GM19397 (cell line): ENCODE measurements at regions not wholly inside any gene's neighbourhood (a gene's known extent, or its start where the extent isn't known, plus 50 kb on each side); places are given as distances from the start of the nearest gene placed in this dataset.
"Not testable (repeated sequence)": the region's sequence is repeated elsewhere in the genome, so short reads cannot be mapped to it uniquely, and the experiment has no call there.

ENCODE experiments used
- ATAC-seq: cut with Tn5 transposase; IDR thresholded peaks from one replicate; pipeline ENCODE4 v1.9.1; 2021; ENCODE audit warnings: mild to moderate bottlenecking, moderate library complexity; ENCODE audit not compliant: unreplicated experiment

GRCh38 chr18:28771849-28772248, 594.9 kb upstream of the CDH2 start:
- no peak for ATAC-seq

GRCh38 chr18:28768791-28769768, 592.1 kb upstream of the CDH2 start:
- no peak for ATAC-seq

GRCh38 chr18:28767727-28768211, 590.8 kb upstream of the CDH2 start:
- ATAC-seq: no peak

DNA sequence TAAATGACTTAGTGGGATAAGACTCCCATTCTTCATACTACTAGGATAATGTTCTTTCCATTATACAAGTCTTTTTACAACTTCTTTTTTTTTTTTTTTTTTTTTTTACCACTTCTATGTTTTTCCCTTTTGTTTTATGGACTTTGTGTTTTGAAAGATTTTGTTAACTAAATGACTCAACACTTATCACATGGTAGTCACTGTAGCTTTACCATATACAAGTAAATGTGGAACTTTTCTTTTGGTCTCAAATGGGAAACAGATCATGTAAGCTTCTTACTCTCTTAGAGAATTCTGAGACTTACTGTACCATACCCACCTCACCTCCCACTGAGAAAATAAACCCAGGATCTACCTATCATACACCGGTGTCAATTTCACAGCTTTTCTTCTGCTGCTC, 590.3 kb upstream of the CDH2 start:
- ATAC-seq: no peak

- no peak for ATAC-seq
Measured at GRCh38 chr18:28766721-28767120, 589.8 kb upstream of the CDH2 start.

- no peak for ATAC-seq
Measured at GRCh38 chr18:28766027-28766426, 589.1 kb upstream of the CDH2 start.

GRCh38 chr18:28760299-28760698, 583.4 kb upstream of the CDH2 start:
- ATAC-seq: no peak

- no peak for ATAC-seq
Measured at GRCh38 chr18:28757466-28758008, 580.6 kb upstream of the CDH2 start.

GRCh38 chr18:28743115-28743514, 566.2 kb upstream of the CDH2 start:
- no peak for ATAC-seq

- no peak for ATAC-seq
Measured at GRCh38 chr18:28740575-28740974, 563.6 kb upstream of the CDH2 start.

GRCh38 chr18:28736951-28737350, 560.0 kb upstream of the CDH2 start:
- no peak for ATAC-seq

- no peak for ATAC-seq
Measured at GRCh38 chr18:28736223-28736622, 559.3 kb upstream of the CDH2 start.

- ATAC-seq: no peak
Measured at GRCh38 chr18:28735731-28736130, 558.8 kb upstream of the CDH2 start.

GRCh38 chr18:28729321-28729720, 552.4 kb upstream of the CDH2 start:
- no peak for ATAC-seq

DNA sequence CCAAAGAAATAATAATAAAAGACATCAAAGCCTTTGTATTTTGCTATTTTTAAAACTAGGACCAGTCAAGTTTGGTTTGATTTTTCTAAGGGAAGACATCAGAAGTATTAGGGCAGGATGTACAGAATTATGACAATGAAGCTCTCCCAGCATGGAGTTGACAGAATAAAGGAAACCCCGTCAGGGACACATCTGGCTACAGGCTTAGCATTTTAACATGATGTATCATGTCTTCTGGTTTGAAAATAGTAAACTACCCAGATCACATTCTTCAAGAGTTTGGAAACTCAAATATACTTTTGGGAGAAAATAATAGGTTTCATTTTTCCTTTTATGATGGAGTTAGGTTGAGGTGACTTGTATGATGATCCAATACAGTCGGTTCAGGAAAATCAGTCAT, 552.0 kb upstream of the CDH2 start:
- ATAC-seq: no peak

- not testable (repeated sequence) for ATAC-seq
Measured at GRCh38 chr18:28727189-28727588, 550.3 kb upstream of the CDH2 start.

DNA sequence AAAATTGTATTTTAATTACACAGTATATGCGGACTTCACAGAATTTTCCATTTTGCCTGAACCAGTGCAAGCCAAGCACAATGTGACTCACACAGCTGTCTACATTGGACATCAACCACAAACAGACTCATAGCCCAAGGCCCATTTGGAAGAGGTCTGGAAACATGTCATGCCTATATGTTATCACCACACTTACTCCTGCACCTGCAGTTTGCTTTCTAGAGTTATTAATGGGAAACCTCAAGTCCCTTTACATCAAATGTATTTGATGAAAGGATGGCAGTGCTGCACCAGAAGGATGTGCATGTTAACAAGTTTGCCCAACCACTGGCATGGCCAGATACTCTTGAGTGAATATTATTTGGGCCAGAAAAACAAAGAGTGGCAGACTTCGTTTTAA, 548.9 kb upstream of the CDH2 start:
- ATAC-seq: no peak

- no peak for ATAC-seq
Measured at GRCh38 chr18:28723506-28723905, 546.6 kb upstream of the CDH2 start.

- ATAC-seq: no peak
Measured at GRCh38 chr18:28718696-28719095, 541.8 kb upstream of the CDH2 start.

- ATAC-seq: no peak
Measured at GRCh38 chr18:28716338-28716737, 539.4 kb upstream of the CDH2 start.

DNA sequence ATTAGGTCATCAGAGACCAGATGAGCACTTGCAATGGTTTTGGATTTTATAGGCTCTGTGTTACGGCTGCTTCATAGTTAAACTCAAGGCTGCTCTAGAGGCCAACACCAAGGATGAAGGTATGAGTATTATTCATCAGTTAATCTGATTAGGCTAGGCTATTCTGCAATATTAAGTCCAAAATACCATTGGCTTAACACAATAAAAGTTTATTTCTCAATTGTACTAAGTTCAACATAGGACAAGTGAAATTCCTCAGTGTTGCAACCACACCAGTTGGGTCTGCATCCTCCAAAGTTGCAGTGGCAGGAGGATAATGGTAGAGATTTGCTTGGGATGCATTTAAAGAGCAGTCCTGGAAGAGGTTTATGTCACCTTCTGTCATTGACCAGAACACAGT, 538.3 kb upstream of the CDH2 start:
- no peak for ATAC-seq

- ATAC-seq: no peak
Measured at GRCh38 chr18:28714498-28714897, 537.6 kb upstream of the CDH2 start.
